ENCODE measurements at regions not wholly inside any gene's neighbourhood (a gene's known extent, or its start where the extent isn't known, plus 50 kb on each side); places are given as distances from the start of the nearest gene placed in this dataset.

GRCh38 chr7:46150202-46150601 is 229.1 kb upstream of the IGFBP3 start:
- DNase-seq: no peak

GRCh38 chr7:46147871-46148270 is 226.8 kb upstream of the IGFBP3 start:
- no peak for DNase-seq

GRCh38 chr7:46146454-46147255 is 225.6 kb upstream of the IGFBP3 start:
- no peak for DNase-seq

GRCh38 chr7:46145412-46145811 is 224.3 kb upstream of the IGFBP3 start:
- no peak for DNase-seq

- no peak for DNase-seq
These were observed 223.2 kb upstream of the IGFBP3 start for GRCh38 chr7:46143949-46144917.

- DNase-seq: no peak
These were observed 222.3 kb upstream of the IGFBP3 start for GRCh38 chr7:46143421-46143820.

- no peak for DNase-seq
These were observed 218.0 kb upstream of the IGFBP3 start for GRCh38 chr7:46139079-46139478.

- no peak for DNase-seq
These were observed 216.7 kb upstream of the IGFBP3 start for GRCh38 chr7:46137725-46138124.

GRCh38 chr7:46135557-46135956 is 214.5 kb upstream of the IGFBP3 start:
- DNase-seq: no peak

- no peak for DNase-seq
These were observed 213.7 kb upstream of the IGFBP3 start for GRCh38 chr7:46134795-46135194.

GRCh38 chr7:46134385-46134784 is 213.3 kb upstream of the IGFBP3 start:
- no peak for DNase-seq

GRCh38 chr7:46133751-46134150 is 212.7 kb upstream of the IGFBP3 start:
- no peak for DNase-seq

- DNase-seq: no peak
These were observed 212.0 kb upstream of the IGFBP3 start for GRCh38 chr7:46133072-46133471.

GRCh38 chr7:46131916-46132795 is 211.1 kb upstream of the IGFBP3 start:
- no peak for DNase-seq

GRCh38 chr7:46129831-46130230 is 208.8 kb upstream of the IGFBP3 start:
- DNase-seq: no peak

GRCh38 chr7:46127814-46128213 is 206.7 kb upstream of the IGFBP3 start:
- no peak for DNase-seq

- no peak for DNase-seq
These were observed 205.7 kb upstream of the IGFBP3 start for GRCh38 chr7:46126675-46127300.

GRCh38 chr7:46123756-46124343 is 202.8 kb upstream of the IGFBP3 start:
- DNase-seq: no peak

GRCh38 chr7:46115410-46115809 is 194.3 kb upstream of the IGFBP3 start:
- DNase-seq: no peak

GRCh38 chr7:46109437-46109836 is 188.4 kb upstream of the IGFBP3 start:
- DNase-seq: no peak

- DNase-seq: no peak
These were observed 187.2 kb upstream of the IGFBP3 start for GRCh38 chr7:46108272-46108671.

All from activated T-cell treated with anti-CD3 and anti-CD28 coated beads, Interleukin-2, amount 50 U/mL, for 48 hours (primary cell).